ENCODE measurements at regions not wholly inside any gene's neighbourhood (a gene's known extent, or its start where the extent isn't known, plus 50 kb on each side); places are given as distances from the start of the nearest gene placed in this dataset.
"Not testable (repeated sequence)": the region's sequence is repeated elsewhere in the genome, so short reads cannot be mapped to it uniquely, and the experiment has no call there.

DNA sequence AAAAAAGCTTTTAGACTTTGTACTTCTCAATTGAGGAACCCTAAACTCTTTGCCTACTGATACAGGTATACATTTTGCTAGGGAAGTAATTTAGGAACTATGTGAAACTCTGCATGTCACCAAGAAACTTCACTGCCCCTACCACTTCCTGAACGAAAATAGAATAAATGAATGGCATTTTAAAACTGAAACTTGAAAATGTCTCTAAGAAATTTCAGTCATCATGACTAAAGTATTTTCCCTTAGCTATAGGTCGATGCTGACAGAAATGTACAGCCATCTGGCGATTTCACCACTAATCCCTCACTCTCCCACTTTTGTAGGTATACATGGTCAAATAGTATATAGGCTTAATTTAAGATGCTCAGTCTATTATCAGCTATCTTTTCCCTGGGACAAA, 194.9 kb upstream of the SYT10 start:
- Histone ChIP-seq H4K20me1 (ENCODE audit: insufficient read depth, low read length) (no peaks in the 10 kb centered on the region), H3K4me2 (ENCODE audit: low read depth, low read length) (peak overlapping the region; percentile 61), H3K4me3 (ENCODE audit: low read length) (peak overlapping the region; percentile 14; the same call in 1 of the 2 replicates), H3K27me3 (replicated peaks; ENCODE audit: insufficient read depth, low read length) (peaks cover 21% of the 10 kb centered on the region; the same call in 1 of the 2 replicates), H3K9me2 (replicated peaks; ENCODE audit: insufficient read depth, low read length) (no peaks in the 10 kb centered on the region), H3F3A (ENCODE audit: insufficient read depth, low read length) (peaks cover 9% of the 10 kb centered on the region), H3K36me3 (replicated peaks; ENCODE audit: insufficient read depth, low read length) (no peaks in the 10 kb centered on the region), H2AFZ (ENCODE audit: low read length) (no peak overlapping the region), H3K9me3 (replicated peaks; ENCODE audit: insufficient read depth, low read length) (no peaks in the 10 kb centered on the region), H3K27ac (ENCODE audit: low read length) (peak overlapping the region; percentile 50; the same call in 1 of the 2 replicates), H3K4me1 (ENCODE audit: low read length) (peaks cover 16% of the 10 kb centered on the region), H3K79me2 (ENCODE audit: low read length) (no peaks in the 10 kb centered on the region), H3K9ac (ENCODE audit: low read length) (no peak overlapping the region)
- TF ChIP-seq EZH2phosphoT487 (IDR thresholded peaks at IDR 0.05; ENCODE audit: low read length): no peak
- TF ChIP-seq, protein P1, sequence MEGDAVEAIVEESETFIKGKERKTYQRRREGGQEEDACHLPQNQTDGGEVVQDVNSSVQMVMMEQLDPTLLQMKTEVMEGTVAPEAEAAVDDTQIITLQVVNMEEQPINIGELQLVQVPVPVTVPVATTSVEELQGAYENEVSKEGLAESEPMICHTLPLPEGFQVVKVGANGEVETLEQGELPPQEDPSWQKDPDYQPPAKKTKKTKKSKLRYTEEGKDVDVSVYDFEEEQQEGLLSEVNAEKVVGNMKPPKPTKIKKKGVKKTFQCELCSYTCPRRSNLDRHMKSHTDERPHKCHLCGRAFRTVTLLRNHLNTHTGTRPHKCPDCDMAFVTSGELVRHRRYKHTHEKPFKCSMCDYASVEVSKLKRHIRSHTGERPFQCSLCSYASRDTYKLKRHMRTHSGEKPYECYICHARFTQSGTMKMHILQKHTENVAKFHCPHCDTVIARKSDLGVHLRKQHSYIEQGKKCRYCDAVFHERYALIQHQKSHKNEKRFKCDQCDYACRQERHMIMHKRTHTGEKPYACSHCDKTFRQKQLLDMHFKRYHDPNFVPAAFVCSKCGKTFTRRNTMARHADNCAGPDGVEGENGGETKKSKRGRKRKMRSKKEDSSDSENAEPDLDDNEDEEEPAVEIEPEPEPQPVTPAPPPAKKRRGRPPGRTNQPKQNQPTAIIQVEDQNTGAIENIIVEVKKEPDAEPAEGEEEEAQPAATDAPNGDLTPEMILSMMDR (IDR thresholded peaks at IDR 0.05; ENCODE audit: low read length): no peak
- no peak for TF ChIP-seq EZH2 (optimal IDR thresholded peaks at IDR 0.05; ENCODE audit: low read depth, low read length)
- peak; percentile 88 for DNase-seq

DNA sequence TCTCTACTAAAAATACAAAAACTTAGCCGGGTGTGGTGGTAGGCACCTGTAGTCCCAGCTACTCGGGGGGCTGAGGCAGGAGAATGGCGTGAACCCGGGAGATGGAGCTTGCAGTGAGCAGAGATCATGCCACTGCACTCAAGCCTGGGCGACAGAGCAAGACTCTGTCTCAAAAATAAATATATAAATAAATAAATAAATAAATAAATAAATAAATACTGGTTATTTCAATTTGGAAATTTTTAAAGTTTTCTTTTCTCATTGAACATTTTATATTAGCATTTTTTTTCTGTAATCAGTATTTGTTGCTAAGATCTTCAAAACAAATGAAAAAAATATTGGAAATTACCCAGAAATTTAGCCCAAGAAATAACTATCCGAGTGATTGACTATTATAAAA, 197.3 kb upstream of the SYT10 start:
- not testable (repeated sequence) for H3K36me3 ChIP-seq (replicated peaks; ENCODE audit: insufficient read depth, low read length); H3K79me2 ChIP-seq (ENCODE audit: low read length)

DNA sequence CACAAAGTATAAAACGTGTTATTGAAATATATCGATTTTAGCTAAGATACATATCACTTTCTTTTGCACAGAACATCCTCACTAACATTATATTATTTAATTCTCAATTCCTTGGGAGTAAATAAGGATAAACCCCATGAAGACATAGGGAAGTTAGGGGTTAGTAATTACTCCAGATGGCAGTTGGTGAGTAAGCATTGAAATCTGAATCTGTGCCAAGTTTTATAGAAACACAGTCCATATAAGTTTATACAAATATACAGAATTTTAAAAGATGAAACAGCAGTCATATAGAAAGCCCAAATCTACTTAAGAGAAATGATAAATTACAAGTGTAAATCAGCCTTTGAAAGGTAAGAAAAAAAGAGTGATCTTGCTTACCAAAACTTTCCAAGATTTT, 200.4 kb upstream of the SYT10 start:
- H3F3A ChIP-seq (ENCODE audit: insufficient read depth, low read length): peaks cover 3% of the 10 kb centered on the region; the same call in 1 of the 2 replicates
- H3K4me1 ChIP-seq (ENCODE audit: low read length): peaks cover 3% of the 10 kb centered on the region
- DNase-seq: no peak
- no peaks in the 10 kb centered on the region for H4K20me1 ChIP-seq (ENCODE audit: insufficient read depth, low read length)
- peaks cover 9% of the 10 kb centered on the region; the same call in 1 of the 2 replicates for H3K27me3 ChIP-seq (replicated peaks; ENCODE audit: insufficient read depth, low read length)
- H3K36me3 ChIP-seq (replicated peaks; ENCODE audit: insufficient read depth, low read length): no peaks in the 10 kb centered on the region
- TF ChIP-seq, protein P1 (IDR thresholded peaks at IDR 0.05; ENCODE audit: low read length): no peak
- TF ChIP-seq EZH2phosphoT487 (IDR thresholded peaks at IDR 0.05; ENCODE audit: low read length) (no peak), EZH2 (optimal IDR thresholded peaks at IDR 0.05; ENCODE audit: low read depth, low read length) (no peak)
- no peaks in the 10 kb centered on the region for H3K79me2 ChIP-seq (ENCODE audit: low read length)
- no peak overlapping the region for H3K4me2 ChIP-seq (ENCODE audit: low read depth, low read length)
- no peak overlapping the region for H3K9ac ChIP-seq (ENCODE audit: low read length)
- no peak overlapping the region for H3K27ac ChIP-seq (ENCODE audit: low read length)
- H3K9me2 ChIP-seq (replicated peaks; ENCODE audit: insufficient read depth, low read length): no peaks in the 10 kb centered on the region
- H3K4me3 ChIP-seq (ENCODE audit: low read length): no peak overlapping the region
- H3K9me3 ChIP-seq (replicated peaks; ENCODE audit: insufficient read depth, low read length): no peaks in the 10 kb centered on the region
- no peak overlapping the region for H2AFZ ChIP-seq (ENCODE audit: low read length)

More for the DNA sequence above, 197.3 kb upstream of the SYT10 start:
- not testable (repeated sequence) for H2AFZ ChIP-seq (ENCODE audit: low read length); DNase-seq; H3K9ac ChIP-seq (ENCODE audit: low read length); H3K4me2 ChIP-seq (ENCODE audit: low read depth, low read length); H3K4me3 ChIP-seq (ENCODE audit: low read length); H3F3A ChIP-seq (ENCODE audit: insufficient read depth, low read length); H4K20me1 ChIP-seq (ENCODE audit: insufficient read depth, low read length); H3K9me3 ChIP-seq (replicated peaks; ENCODE audit: insufficient read depth, low read length); H3K9me2 ChIP-seq (replicated peaks; ENCODE audit: insufficient read depth, low read length); H3K27ac ChIP-seq (ENCODE audit: low read length)
- peaks cover 16% of the 10 kb centered on the region for H3K4me1 ChIP-seq (ENCODE audit: low read length)
- peaks cover 21% of the 10 kb centered on the region; the same call in 1 of the 2 replicates for H3K27me3 ChIP-seq (replicated peaks; ENCODE audit: insufficient read depth, low read length)

DNA sequence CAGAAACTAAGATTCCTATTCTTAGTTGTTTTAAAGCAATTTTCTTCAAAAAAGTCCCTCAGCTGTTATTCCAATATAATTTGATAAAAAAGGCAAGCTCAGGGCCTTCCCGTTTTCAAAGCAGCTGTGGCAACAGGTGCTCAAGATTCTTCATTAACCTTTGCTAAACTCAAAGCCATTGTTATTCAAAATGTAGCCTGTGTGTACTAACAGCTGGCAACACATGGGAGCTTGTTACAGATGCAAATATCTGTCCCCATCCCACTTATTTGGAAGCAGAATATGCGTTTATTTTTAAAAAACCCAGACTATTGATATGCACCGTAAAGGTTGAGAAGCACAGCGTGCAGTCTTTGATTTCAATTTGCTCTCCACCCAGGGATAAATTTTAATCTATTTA, 210.4 kb upstream of the SYT10 start:
- TF ChIP-seq EZH2phosphoT487 (IDR thresholded peaks at IDR 0.05; ENCODE audit: low read length) (no peak), EZH2 (optimal IDR thresholded peaks at IDR 0.05; ENCODE audit: low read depth, low read length) (no peak)
- TF ChIP-seq, protein P1 (IDR thresholded peaks at IDR 0.05; ENCODE audit: low read length): no peak
- H3K4me1 ChIP-seq (ENCODE audit: low read length): no peaks in the 10 kb centered on the region
- no peaks in the 10 kb centered on the region for H4K20me1 ChIP-seq (ENCODE audit: insufficient read depth, low read length)
- H3K4me2 ChIP-seq (ENCODE audit: low read depth, low read length): no peak overlapping the region
- H3K27ac ChIP-seq (ENCODE audit: low read length): no peak overlapping the region
- no peaks in the 10 kb centered on the region for H3K36me3 ChIP-seq (replicated peaks; ENCODE audit: insufficient read depth, low read length)
- H2AFZ ChIP-seq (ENCODE audit: low read length): no peak overlapping the region
- H3K27me3 ChIP-seq (replicated peaks; ENCODE audit: insufficient read depth, low read length): no peaks in the 10 kb centered on the region
- no peaks in the 10 kb centered on the region for H3K79me2 ChIP-seq (ENCODE audit: low read length)
- H3K9me3 ChIP-seq (replicated peaks; ENCODE audit: insufficient read depth, low read length): no peaks in the 10 kb centered on the region
- no peak for DNase-seq
- H3F3A ChIP-seq (ENCODE audit: insufficient read depth, low read length): no peaks in the 10 kb centered on the region
- H3K9me2 ChIP-seq (replicated peaks; ENCODE audit: insufficient read depth, low read length): no peaks in the 10 kb centered on the region
- H3K9ac ChIP-seq (ENCODE audit: low read length): no peak overlapping the region
- no peak overlapping the region for H3K4me3 ChIP-seq (ENCODE audit: low read length)
